Endothelial cell of umbilical vein (primary cell): ENCODE measurements at regions not wholly inside any gene's neighbourhood (a gene's known extent, or its start where the extent isn't known, plus 50 kb on each side); places are given as distances from the start of the nearest gene placed in this dataset.

Experiments
- BruUV-seq: library from RNA; stranded (reverse); fragments of 400-500 nt; replicated peaks from 2 replicates; lab custom pipeline; 2021; lab: Mats Ljungman, UMichigan
- CTCF ChIA-PET: fragments of 300-600, 350-600 bp; sonication (Branson Sonifier 250); formaldehyde crosslinking; loops from one replicate; lab custom pipeline; 2021; ENCODE audit warnings: antibody characterized with exemption, inconsistent platforms; lab: Charles Lee
- POLR2A ChIA-PET: fragments of 300-600, 350-600 bp; sonication (Branson Sonifier 250); formaldehyde crosslinking; loops from one replicate; lab custom pipeline; 2021; ENCODE audit warnings: antibody characterized with exemption, inconsistent platforms; lab: Charles Lee
- DNase-seq: peaks from one replicate; pipeline ENCODE4 v3.0.0-alpha.2; 2011; ENCODE audit warnings: low read depth, low spot score
- FAIRE-seq: peaks from 2 replicates; lab custom pipeline; 2011; peaks lifted over from hg19 to GRCh38; lab: Jason Lieb, UNC
- H2AFZ ChIP-seq: 2 replicates; pipeline ENCODE4 v1.6.0; 2012; ENCODE audit warnings: low read depth, low read length, control low read depth, inconsistent platforms
- H3K27ac ChIP-seq: 2 replicates; pipeline ENCODE4 v1.5.1; 2011; ENCODE audit warnings: low read depth, mild to moderate bottlenecking, control low read depth, low read length, moderate library complexity; ENCODE audit not compliant: insufficient read depth
- H3K27me3 ChIP-seq, 2 experiments: 2 replicates each; pipeline versions ENCODE4 v1.6.0 to v1.6.1; 2011; ENCODE audit warnings: low read length in 2 of 2, mixed read lengths in 1 of 2; ENCODE audit not compliant: control insufficient read depth in 2 of 2, insufficient read depth in 2 of 2
- H3K36me3 ChIP-seq, 2 experiments: 2 replicates in 1 of 2; 3 replicates in 1 of 2; pipeline ENCODE4 v1.5.1; 2011; ENCODE audit warnings: low read length in 2 of 2, mild to moderate bottlenecking in 1 of 2, moderate library complexity in 1 of 2; ENCODE audit not compliant: control insufficient read depth in 2 of 2, insufficient read depth in 2 of 2; ENCODE audit errors: extremely low read depth in 1 of 2
- H3K4me1 ChIP-seq: 3 replicates; pipeline ENCODE4 v1.5.1; 2011; ENCODE audit warnings: mild to moderate bottlenecking, low read length; ENCODE audit not compliant: control insufficient read depth, insufficient read depth; ENCODE audit errors: extremely low read depth
- H3K4me2 ChIP-seq: 2 replicates; pipeline ENCODE4 v1.6.1; 2011; ENCODE audit warnings: low read length, control low read depth, mixed read lengths; ENCODE audit not compliant: insufficient read depth
- H3K4me3 ChIP-seq, 3 experiments: fragments of 200-600 bp in 1 of 3; sonication (generic), shearing (Covaris generic) in 1 of 3; replicated peaks in 1 of 3; 2 replicates each; pipeline ENCODE4 v1.5.1; 2011 to 2016; ENCODE audit warnings: control low read depth in 3 of 3, low read length in 3 of 3, mild to moderate bottlenecking in 2 of 3, inconsistent platforms in 1 of 3, low read depth in 1 of 3, moderate library complexity in 1 of 3; ENCODE audit not compliant: insufficient read depth in 1 of 3
- H3K79me2 ChIP-seq: 2 replicates; pipeline ENCODE4 v1.6.0; 2012; ENCODE audit warnings: low read length, inconsistent platforms; ENCODE audit not compliant: control insufficient read depth, insufficient read depth
- H3K9ac ChIP-seq: replicated peaks from 2 replicates; pipeline ENCODE3; 2011; ENCODE audit warnings: low read length, control low read depth; ENCODE audit not compliant: insufficient read depth; ENCODE audit errors: extremely low read depth
- H3K9me1 ChIP-seq: replicated peaks from 3 replicates; pipeline ENCODE4 v1.6.0; 2011; ENCODE audit warnings: mild to moderate bottlenecking, low read length; ENCODE audit not compliant: control insufficient read depth, insufficient read depth; ENCODE audit errors: extremely low read depth
- H3K9me3 ChIP-seq: replicated peaks from 2 replicates; pipeline ENCODE4 v1.5.1; 2012; ENCODE audit warnings: low read length, inconsistent platforms; ENCODE audit not compliant: control insufficient read depth, insufficient read depth
- H4K20me1 ChIP-seq: replicated peaks from 2 replicates; pipeline ENCODE3; 2011; ENCODE audit warnings: mild to moderate bottlenecking, low read length; ENCODE audit not compliant: control insufficient read depth, insufficient read depth; ENCODE audit errors: extremely low read depth
- CTCF ChIP-seq, 2 donors: IDR thresholded peaks; 1 replicate in 1 of 2; 2 replicates in 1 of 2; pipeline ENCODE4 v1.5.1; 2011; ENCODE audit warnings: low read length in 2 of 2, mild to moderate bottlenecking in 2 of 2, moderate library complexity in 2 of 2, control low read depth in 1 of 2, inconsistent platforms in 1 of 2, low read depth in 1 of 2; ENCODE audit not compliant: insufficient read depth in 1 of 2; ENCODE audit errors: extremely low read depth in 1 of 2
- EZH2 ChIP-seq: IDR thresholded peaks from 2 replicates; pipeline ENCODE4 v1.6.1; 2012; ENCODE audit warnings: borderline replicate concordance, low read depth, mild to moderate bottlenecking, moderate library complexity, low read length, inconsistent platforms; ENCODE audit not compliant: severe bottlenecking
- FOS ChIP-seq: IDR thresholded peaks from 2 replicates; pipeline ENCODE4 v1.6.1; 2011; ENCODE audit warnings: mild to moderate bottlenecking, low read length, moderate library complexity, borderline replicate concordance; ENCODE audit not compliant: insufficient read depth
- GATA2 ChIP-seq: IDR thresholded peaks from 2 replicates; pipeline ENCODE4 v1.7.0; 2011; ENCODE audit warnings: low read depth, mild to moderate bottlenecking, moderate library complexity, mixed read lengths, low read length; ENCODE audit not compliant: insufficient read length, insufficient read depth
- JUN ChIP-seq: IDR thresholded peaks from 2 replicates; pipeline ENCODE4 v1.6.1; 2011; ENCODE audit warnings: borderline replicate concordance, low read depth; ENCODE audit not compliant: insufficient read length, insufficient read depth
- MAX ChIP-seq: IDR thresholded peaks from 2 replicates; pipeline ENCODE4 v1.6.1; 2011; ENCODE audit not compliant: insufficient read depth, insufficient read length
- MYC ChIP-seq: IDR thresholded peaks from one replicate; pipeline ENCODE4 v1.6.1; 2011; ENCODE audit warnings: mild to moderate bottlenecking, low read depth, low read length
- POLR2A ChIP-seq: IDR thresholded peaks from 2 replicates; pipeline ENCODE4 v1.6.1; 2012; ENCODE audit warnings: low read depth, mild to moderate bottlenecking, control low read depth, low read length
- POLR2AphosphoS5 ChIP-seq: IDR thresholded peaks from 2 replicates; pipeline ENCODE4 v1.6.1; 2012; ENCODE audit warnings: low read depth, mild to moderate bottlenecking, control low read depth, low read length, moderate library complexity; ENCODE audit not compliant: insufficient read depth
- dilution Hi-C: fragments of 300-500 bp; cut with MboI; formaldehyde crosslinking; loops from one replicate; pipeline ENCODE4 v1.15.0; 2019; ENCODE audit warnings: low sequenced_read_pairs; ENCODE audit not compliant: extremely low pct_ligation_motif_present
- intact Hi-C: fragments of 100-400 bp; cut with micrococcal nuclease; formaldehyde crosslinking; loops from one replicate; pipeline ENCODE4 v1.10.0; 2022

- no peak for TF ChIP-seq GATA2
- TF ChIP-seq POLR2A, result no peak
- no peak for TF ChIP-seq CTCF (IDR thresholded peaks at IDR 0.05; ENCODE audit: extremely low read depth in 1 of 2, insufficient read depth in 1 of 2, low read depth in 1 of 2, low read length in 2 of 2)
- TF ChIP-seq JUN, result no peak
- no peak for TF ChIP-seq FOS
- TF ChIP-seq MAX, result no peak
- H4K20me1 ChIP-seq, result no peaks in the 10 kb centered on the region
- no peaks in the 10 kb centered on the region for H3K79me2 ChIP-seq
- ChIA-PET POLR2A (no interaction called here), CTCF (no interaction called here)
- no peaks in the 10 kb centered on the region for H3K9me3 ChIP-seq
- FAIRE-seq (no peak), DNase-seq (no peak)
- no peaks in the 10 kb centered on the region for H3K36me3 ChIP-seq
- H3K4me3 ChIP-seq, result no peak overlapping the region
- no TSS peak for BruUV-seq
- no peak overlapping the region for H3K4me2 ChIP-seq
- no peaks in the 10 kb centered on the region for H3K27me3 ChIP-seq
- H3K9me1 ChIP-seq, result no peaks in the 10 kb centered on the region
- dilution Hi-C loops, result no loop called here
- H3K4me1 ChIP-seq, result no peaks in the 10 kb centered on the region
- no peak overlapping the region for H3K27ac ChIP-seq
- H3K9ac ChIP-seq, result no peak overlapping the region
- H2AFZ ChIP-seq, result no peak overlapping the region
- intact Hi-C loops, result no loop called here
Observed at GRCh38 chr1:79887059-79887458, 880.5 kb upstream of the ADGRL4 start.

GRCh38 chr1:79885101-79885500 is 878.6 kb upstream of the ADGRL4 start:
- Histone ChIP-seq H3K36me3 (no peaks in the 10 kb centered on the region), H3K9ac (no peak overlapping the region), H3K4me1 (no peaks in the 10 kb centered on the region), H2AFZ (no peak overlapping the region), H3K27ac (no peak overlapping the region), H3K27me3 (no peaks in the 10 kb centered on the region), H3K9me1 (no peaks in the 10 kb centered on the region), H3K79me2 (no peaks in the 10 kb centered on the region), H3K9me3 (no peaks in the 10 kb centered on the region), H3K4me3 (no peak overlapping the region), H3K4me2 (no peak overlapping the region), H4K20me1 (no peaks in the 10 kb centered on the region)
- CTCF ChIA-PET, result no interaction called here
- dilution Hi-C loops (no loop called here), intact Hi-C loops (no loop called here)
- BruUV-seq, result no TSS peak
- no peak for TF ChIP-seq CTCF (IDR thresholded peaks at IDR 0.05; ENCODE audit: extremely low read depth in 1 of 2, insufficient read depth in 1 of 2, low read depth in 1 of 2, low read length in 2 of 2)
- TF ChIP-seq GATA2, result no peak
- no peak for TF ChIP-seq FOS
- TF ChIP-seq POLR2AphosphoS5, result no peak
- TF ChIP-seq MYC, result no peak
- no peak for TF ChIP-seq JUN
- TF ChIP-seq POLR2A, result no peak
- TF ChIP-seq MAX, result no peak
- TF ChIP-seq EZH2, result no peak
- FAIRE-seq (no peak), DNase-seq (no peak)
- POLR2A ChIA-PET, result no interaction called here
